ENCODE measurements at regions not wholly inside any gene's neighbourhood (a gene's known extent, or its start where the extent isn't known, plus 50 kb on each side); places are given as distances from the start of the nearest gene placed in this dataset.
"Not testable (repeated sequence)": the region's sequence is repeated elsewhere in the genome, so short reads cannot be mapped to it uniquely, and the experiment has no call there.

DNA sequence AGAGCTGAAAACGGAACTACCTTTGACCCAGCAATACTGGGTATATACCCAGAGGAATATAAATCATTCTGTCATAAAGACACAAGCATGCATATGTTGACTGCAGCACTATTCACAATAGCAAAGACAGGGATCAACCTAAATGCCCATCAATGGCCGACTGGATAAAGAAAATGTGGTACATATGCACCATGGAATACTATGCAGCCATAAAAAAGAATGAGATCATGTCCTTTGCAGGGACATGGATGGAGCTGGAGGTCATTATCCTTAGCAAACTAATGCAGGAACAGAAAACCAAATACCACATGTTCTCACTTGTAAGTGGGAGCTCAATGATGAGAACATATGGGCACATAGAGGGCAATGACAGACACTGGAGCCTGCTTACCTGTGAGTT lies 100.2 kb upstream of the JCAD start:
- TF ChIP-seq, protein P1, sequence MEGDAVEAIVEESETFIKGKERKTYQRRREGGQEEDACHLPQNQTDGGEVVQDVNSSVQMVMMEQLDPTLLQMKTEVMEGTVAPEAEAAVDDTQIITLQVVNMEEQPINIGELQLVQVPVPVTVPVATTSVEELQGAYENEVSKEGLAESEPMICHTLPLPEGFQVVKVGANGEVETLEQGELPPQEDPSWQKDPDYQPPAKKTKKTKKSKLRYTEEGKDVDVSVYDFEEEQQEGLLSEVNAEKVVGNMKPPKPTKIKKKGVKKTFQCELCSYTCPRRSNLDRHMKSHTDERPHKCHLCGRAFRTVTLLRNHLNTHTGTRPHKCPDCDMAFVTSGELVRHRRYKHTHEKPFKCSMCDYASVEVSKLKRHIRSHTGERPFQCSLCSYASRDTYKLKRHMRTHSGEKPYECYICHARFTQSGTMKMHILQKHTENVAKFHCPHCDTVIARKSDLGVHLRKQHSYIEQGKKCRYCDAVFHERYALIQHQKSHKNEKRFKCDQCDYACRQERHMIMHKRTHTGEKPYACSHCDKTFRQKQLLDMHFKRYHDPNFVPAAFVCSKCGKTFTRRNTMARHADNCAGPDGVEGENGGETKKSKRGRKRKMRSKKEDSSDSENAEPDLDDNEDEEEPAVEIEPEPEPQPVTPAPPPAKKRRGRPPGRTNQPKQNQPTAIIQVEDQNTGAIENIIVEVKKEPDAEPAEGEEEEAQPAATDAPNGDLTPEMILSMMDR (IDR thresholded peaks at IDR 0.05), result not testable (repeated sequence)
- TF ChIP-seq, protein P2, sequence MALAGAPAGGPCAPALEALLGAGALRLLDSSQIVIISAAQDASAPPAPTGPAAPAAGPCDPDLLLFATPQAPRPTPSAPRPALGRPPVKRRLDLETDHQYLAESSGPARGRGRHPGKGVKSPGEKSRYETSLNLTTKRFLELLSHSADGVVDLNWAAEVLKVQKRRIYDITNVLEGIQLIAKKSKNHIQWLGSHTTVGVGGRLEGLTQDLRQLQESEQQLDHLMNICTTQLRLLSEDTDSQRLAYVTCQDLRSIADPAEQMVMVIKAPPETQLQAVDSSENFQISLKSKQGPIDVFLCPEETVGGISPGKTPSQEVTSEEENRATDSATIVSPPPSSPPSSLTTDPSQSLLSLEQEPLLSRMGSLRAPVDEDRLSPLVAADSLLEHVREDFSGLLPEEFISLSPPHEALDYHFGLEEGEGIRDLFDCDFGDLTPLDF (CRISPR knock-in tag; IDR thresholded peaks at IDR 0.05), result not testable (repeated sequence)
- TF ChIP-seq, protein P3, sequence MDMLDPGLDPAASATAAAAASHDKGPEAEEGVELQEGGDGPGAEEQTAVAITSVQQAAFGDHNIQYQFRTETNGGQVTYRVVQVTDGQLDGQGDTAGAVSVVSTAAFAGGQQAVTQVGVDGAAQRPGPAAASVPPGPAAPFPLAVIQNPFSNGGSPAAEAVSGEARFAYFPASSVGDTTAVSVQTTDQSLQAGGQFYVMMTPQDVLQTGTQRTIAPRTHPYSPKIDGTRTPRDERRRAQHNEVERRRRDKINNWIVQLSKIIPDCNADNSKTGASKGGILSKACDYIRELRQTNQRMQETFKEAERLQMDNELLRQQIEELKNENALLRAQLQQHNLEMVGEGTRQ (CRISPR knock-in tag; IDR thresholded peaks at IDR 0.05), result not testable (repeated sequence)
- not testable (repeated sequence) for TF ChIP-seq JUN (CRISPR knock-in tag; IDR thresholded peaks at IDR 0.05); OVOL2 (CRISPR knock-in tag; IDR thresholded peaks at IDR 0.05; ENCODE audit: borderline replicate concordance); PRRX2 (CRISPR knock-in tag; IDR thresholded peaks at IDR 0.05); ZNF232 (CRISPR knock-in tag; IDR thresholded peaks at IDR 0.05); TEAD4 (CRISPR knock-in tag; IDR thresholded peaks at IDR 0.05)
- TF ChIP-seq, protein P4, sequence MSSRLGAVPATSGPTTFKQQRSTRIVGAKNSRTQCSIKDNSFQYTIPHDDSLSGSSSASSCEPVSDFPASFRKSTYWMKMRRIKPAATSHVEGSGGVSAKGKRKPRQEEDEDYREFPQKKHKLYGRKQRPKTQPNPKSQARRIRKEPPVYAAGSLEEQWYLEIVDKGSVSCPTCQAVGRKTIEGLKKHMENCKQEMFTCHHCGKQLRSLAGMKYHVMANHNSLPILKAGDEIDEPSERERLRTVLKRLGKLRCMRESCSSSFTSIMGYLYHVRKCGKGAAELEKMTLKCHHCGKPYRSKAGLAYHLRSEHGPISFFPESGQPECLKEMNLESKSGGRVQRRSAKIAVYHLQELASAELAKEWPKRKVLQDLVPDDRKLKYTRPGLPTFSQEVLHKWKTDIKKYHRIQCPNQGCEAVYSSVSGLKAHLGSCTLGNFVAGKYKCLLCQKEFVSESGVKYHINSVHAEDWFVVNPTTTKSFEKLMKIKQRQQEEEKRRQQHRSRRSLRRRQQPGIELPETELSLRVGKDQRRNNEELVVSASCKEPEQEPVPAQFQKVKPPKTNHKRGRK (CRISPR knock-in tag; IDR thresholded peaks at IDR 0.05; ENCODE audit: borderline replicate concordance), result not testable (repeated sequence)
- TF ChIP-seq, protein P5, sequence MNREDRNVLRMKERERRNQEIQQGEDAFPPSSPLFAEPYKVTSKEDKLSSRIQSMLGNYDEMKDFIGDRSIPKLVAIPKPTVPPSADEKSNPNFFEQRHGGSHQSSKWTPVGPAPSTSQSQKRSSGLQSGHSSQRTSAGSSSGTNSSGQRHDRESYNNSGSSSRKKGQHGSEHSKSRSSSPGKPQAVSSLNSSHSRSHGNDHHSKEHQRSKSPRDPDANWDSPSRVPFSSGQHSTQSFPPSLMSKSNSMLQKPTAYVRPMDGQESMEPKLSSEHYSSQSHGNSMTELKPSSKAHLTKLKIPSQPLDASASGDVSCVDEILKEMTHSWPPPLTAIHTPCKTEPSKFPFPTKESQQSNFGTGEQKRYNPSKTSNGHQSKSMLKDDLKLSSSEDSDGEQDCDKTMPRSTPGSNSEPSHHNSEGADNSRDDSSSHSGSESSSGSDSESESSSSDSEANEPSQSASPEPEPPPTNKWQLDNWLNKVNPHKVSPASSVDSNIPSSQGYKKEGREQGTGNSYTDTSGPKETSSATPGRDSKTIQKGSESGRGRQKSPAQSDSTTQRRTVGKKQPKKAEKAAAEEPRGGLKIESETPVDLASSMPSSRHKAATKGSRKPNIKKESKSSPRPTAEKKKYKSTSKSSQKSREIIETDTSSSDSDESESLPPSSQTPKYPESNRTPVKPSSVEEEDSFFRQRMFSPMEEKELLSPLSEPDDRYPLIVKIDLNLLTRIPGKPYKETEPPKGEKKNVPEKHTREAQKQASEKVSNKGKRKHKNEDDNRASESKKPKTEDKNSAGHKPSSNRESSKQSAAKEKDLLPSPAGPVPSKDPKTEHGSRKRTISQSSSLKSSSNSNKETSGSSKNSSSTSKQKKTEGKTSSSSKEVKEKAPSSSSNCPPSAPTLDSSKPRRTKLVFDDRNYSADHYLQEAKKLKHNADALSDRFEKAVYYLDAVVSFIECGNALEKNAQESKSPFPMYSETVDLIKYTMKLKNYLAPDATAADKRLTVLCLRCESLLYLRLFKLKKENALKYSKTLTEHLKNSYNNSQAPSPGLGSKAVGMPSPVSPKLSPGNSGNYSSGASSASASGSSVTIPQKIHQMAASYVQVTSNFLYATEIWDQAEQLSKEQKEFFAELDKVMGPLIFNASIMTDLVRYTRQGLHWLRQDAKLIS (CRISPR knock-in tag; IDR thresholded peaks at IDR 0.05; ENCODE audit: borderline replicate concordance), result not testable (repeated sequence)
- TF ChIP-seq, protein P6, sequence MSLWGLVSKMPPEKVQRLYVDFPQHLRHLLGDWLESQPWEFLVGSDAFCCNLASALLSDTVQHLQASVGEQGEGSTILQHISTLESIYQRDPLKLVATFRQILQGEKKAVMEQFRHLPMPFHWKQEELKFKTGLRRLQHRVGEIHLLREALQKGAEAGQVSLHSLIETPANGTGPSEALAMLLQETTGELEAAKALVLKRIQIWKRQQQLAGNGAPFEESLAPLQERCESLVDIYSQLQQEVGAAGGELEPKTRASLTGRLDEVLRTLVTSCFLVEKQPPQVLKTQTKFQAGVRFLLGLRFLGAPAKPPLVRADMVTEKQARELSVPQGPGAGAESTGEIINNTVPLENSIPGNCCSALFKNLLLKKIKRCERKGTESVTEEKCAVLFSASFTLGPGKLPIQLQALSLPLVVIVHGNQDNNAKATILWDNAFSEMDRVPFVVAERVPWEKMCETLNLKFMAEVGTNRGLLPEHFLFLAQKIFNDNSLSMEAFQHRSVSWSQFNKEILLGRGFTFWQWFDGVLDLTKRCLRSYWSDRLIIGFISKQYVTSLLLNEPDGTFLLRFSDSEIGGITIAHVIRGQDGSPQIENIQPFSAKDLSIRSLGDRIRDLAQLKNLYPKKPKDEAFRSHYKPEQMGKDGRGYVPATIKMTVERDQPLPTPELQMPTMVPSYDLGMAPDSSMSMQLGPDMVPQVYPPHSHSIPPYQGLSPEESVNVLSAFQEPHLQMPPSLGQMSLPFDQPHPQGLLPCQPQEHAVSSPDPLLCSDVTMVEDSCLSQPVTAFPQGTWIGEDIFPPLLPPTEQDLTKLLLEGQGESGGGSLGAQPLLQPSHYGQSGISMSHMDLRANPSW (CRISPR knock-in tag; conservative IDR thresholded peaks at IDR 0.05; ENCODE audit: low read depth), result not testable (repeated sequence)
- TF ChIP-seq, protein P7, sequence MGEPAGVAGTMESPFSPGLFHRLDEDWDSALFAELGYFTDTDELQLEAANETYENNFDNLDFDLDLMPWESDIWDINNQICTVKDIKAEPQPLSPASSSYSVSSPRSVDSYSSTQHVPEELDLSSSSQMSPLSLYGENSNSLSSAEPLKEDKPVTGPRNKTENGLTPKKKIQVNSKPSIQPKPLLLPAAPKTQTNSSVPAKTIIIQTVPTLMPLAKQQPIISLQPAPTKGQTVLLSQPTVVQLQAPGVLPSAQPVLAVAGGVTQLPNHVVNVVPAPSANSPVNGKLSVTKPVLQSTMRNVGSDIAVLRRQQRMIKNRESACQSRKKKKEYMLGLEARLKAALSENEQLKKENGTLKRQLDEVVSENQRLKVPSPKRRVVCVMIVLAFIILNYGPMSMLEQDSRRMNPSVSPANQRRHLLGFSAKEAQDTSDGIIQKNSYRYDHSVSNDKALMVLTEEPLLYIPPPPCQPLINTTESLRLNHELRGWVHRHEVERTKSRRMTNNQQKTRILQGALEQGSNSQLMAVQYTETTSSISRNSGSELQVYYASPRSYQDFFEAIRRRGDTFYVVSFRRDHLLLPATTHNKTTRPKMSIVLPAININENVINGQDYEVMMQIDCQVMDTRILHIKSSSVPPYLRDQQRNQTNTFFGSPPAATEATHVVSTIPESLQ (CRISPR knock-in tag; IDR thresholded peaks at IDR 0.05), result not testable (repeated sequence)
